ENCODE measurements at regions not wholly inside any gene's neighbourhood (a gene's known extent, or its start where the extent isn't known, plus 50 kb on each side); places are given as distances from the start of the nearest gene placed in this dataset.

DNA sequence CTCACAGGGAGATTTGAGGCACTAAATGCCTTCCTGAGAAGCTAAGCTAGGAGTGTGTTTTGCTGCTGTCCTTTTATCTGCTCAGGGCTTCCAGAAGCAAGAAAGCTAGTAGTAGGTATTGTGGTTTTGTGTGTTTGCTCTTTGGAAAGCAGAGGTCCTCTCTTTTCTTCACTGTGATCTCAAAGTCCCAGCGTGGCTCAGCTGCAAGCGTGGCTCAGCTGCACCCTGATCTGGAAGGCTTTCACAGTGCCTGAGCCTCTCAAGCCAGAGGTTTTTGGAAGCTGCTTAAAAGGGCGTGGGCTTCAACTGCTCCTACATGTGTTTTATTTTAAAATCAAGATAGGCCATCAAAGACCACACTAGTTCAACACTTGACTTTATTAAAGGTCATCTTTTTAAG, 337.4 kb upstream of the RGS6 start:
- no peak overlapping the region for H3K27ac Mint-ChIP-seq
- TF ChIP-seq, protein P1, sequence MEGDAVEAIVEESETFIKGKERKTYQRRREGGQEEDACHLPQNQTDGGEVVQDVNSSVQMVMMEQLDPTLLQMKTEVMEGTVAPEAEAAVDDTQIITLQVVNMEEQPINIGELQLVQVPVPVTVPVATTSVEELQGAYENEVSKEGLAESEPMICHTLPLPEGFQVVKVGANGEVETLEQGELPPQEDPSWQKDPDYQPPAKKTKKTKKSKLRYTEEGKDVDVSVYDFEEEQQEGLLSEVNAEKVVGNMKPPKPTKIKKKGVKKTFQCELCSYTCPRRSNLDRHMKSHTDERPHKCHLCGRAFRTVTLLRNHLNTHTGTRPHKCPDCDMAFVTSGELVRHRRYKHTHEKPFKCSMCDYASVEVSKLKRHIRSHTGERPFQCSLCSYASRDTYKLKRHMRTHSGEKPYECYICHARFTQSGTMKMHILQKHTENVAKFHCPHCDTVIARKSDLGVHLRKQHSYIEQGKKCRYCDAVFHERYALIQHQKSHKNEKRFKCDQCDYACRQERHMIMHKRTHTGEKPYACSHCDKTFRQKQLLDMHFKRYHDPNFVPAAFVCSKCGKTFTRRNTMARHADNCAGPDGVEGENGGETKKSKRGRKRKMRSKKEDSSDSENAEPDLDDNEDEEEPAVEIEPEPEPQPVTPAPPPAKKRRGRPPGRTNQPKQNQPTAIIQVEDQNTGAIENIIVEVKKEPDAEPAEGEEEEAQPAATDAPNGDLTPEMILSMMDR (IDR thresholded peaks at IDR 0.05) = no peak
- no peak for DNase-seq
- peaks cover 10% of the 10 kb centered on the region for H3K4me1 Mint-ChIP-seq
- H3K36me3 Mint-ChIP-seq (ENCODE audit: low read depth) = peaks cover 25% of the 10 kb centered on the region
- no peak overlapping the region for H3K4me3 Mint-ChIP-seq
- H3K27me3 Mint-ChIP-seq (ENCODE audit: low read depth, poor library complexity) = no peaks in the 10 kb centered on the region
- H3K9me3 Mint-ChIP-seq = peaks cover 14% of the 10 kb centered on the region

GRCh38 chr14:71595441-71595840, 336.8 kb upstream of the RGS6 start:
- Mint-ChIP-seq H3K27me3 (ENCODE audit: low read depth, poor library complexity) (no peaks in the 10 kb centered on the region), H3K9me3 (peaks cover 20% of the 10 kb centered on the region), H3K36me3 (ENCODE audit: low read depth) (peaks cover 31% of the 10 kb centered on the region), H3K4me1 (peaks cover 10% of the 10 kb centered on the region), H3K4me3 (no peak overlapping the region), H3K27ac (peak overlapping the region; percentile 77)
- DNase-seq = no peak
- TF ChIP-seq, protein P1 (IDR thresholded peaks at IDR 0.05) = no peak

GRCh38 chr14:71597287-71597920, 334.8 kb upstream of the RGS6 start:
- TF ChIP-seq, protein P1 (IDR thresholded peaks at IDR 0.05) = no peak
- DNase-seq = no peak
- peaks cover 37% of the 10 kb centered on the region for H3K9me3 Mint-ChIP-seq
- H3K36me3 Mint-ChIP-seq (ENCODE audit: low read depth) = peaks cover 49% of the 10 kb centered on the region
- H3K4me1 Mint-ChIP-seq = peaks cover 10% of the 10 kb centered on the region
- H3K27me3 Mint-ChIP-seq (ENCODE audit: low read depth, poor library complexity) = no peaks in the 10 kb centered on the region
- H3K27ac Mint-ChIP-seq = no peak overlapping the region
- H3K4me3 Mint-ChIP-seq = no peak overlapping the region

- H3K4me3 Mint-ChIP-seq = no peak overlapping the region
- no peak for DNase-seq
- TF ChIP-seq, protein P1 (IDR thresholded peaks at IDR 0.05) = no peak
- peaks cover 40% of the 10 kb centered on the region for H3K9me3 Mint-ChIP-seq
- H3K27me3 Mint-ChIP-seq (ENCODE audit: low read depth, poor library complexity) = no peaks in the 10 kb centered on the region
- H3K27ac Mint-ChIP-seq = no peak overlapping the region
- peaks cover 10% of the 10 kb centered on the region for H3K4me1 Mint-ChIP-seq
- peaks cover 53% of the 10 kb centered on the region for H3K36me3 Mint-ChIP-seq (ENCODE audit: low read depth)
Measured at GRCh38 chr14:71597955-71598660, 334.1 kb upstream of the RGS6 start.

GRCh38 chr14:71600309-71600708, 331.9 kb upstream of the RGS6 start:
- H3K4me1 Mint-ChIP-seq = peaks cover 10% of the 10 kb centered on the region
- peaks cover 64% of the 10 kb centered on the region for H3K36me3 Mint-ChIP-seq (ENCODE audit: low read depth)
- no peak overlapping the region for H3K27ac Mint-ChIP-seq
- peaks cover 50% of the 10 kb centered on the region for H3K9me3 Mint-ChIP-seq
- DNase-seq = no peak
- TF ChIP-seq, protein P1 (IDR thresholded peaks at IDR 0.05) = no peak
- no peak overlapping the region for H3K4me3 Mint-ChIP-seq
- H3K27me3 Mint-ChIP-seq (ENCODE audit: low read depth, poor library complexity) = no peaks in the 10 kb centered on the region

DNA sequence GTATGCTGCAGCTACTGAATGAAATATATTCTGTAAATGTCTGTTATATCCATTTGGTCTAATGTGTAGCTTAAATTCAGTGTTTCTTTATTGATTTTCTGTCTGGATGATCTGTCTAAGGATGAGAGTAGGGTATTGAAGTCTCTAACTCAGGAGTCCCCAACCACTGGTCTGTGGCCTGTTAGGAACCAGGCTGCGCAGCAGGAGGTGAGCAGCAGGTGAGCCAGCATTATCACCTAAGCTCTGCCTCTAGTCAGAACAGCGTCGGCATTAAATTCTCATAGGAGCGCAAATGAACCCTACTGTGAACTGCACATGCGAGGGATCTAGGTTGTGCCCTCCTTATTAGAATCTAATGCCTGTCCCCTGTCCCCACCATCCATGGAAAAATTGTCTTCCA, 329.7 kb upstream of the RGS6 start:
- Mint-ChIP-seq H3K27ac (no peak overlapping the region), H3K36me3 (ENCODE audit: low read depth) (peaks cover 64% of the 10 kb centered on the region), H3K4me3 (no peak overlapping the region), H3K9me3 (peaks cover 54% of the 10 kb centered on the region), H3K27me3 (ENCODE audit: low read depth, poor library complexity) (no peaks in the 10 kb centered on the region), H3K4me1 (no peaks in the 10 kb centered on the region)
- TF ChIP-seq, protein P1 (IDR thresholded peaks at IDR 0.05) = no peak
- no peak for DNase-seq
